ENCODE measurements at regions not wholly inside any gene's neighbourhood (a gene's known extent, or its start where the extent isn't known, plus 50 kb on each side); places are given as distances from the start of the nearest gene placed in this dataset.

GRCh38 chr17:79433379-79433778 is 177.5 kb downstream of the RBFOX3 start (continued):
- no peak for TF ChIP-seq FOXJ3 (CRISPR knock-in tag; IDR thresholded peaks at IDR 0.05; ENCODE audit: borderline replicate concordance)

- ATAC-seq: no peak
- no peak overlapping the region for H3K27ac Mint-ChIP-seq
- CTCF ChIA-PET: no interaction called here
Measured at GRCh38 chr17:79431175-79431574, 179.7 kb downstream of the RBFOX3 start.

More at GRCh38 chr17:79431175-79431574, 179.7 kb downstream of the RBFOX3 start:
- Mint-ChIP-seq H3K36me3 (0 out of 2 replicates have a peak, but pooled peaks cover 4% of the 10 kb centered on the region), H3K27me3 (ENCODE audit: low read depth) (no peaks in the 10 kb centered on the region), H3K4me1 (no peaks in the 10 kb centered on the region), H3K4me3 (no peak overlapping the region), H3K9me3 (peaks cover 6% of the 10 kb centered on the region)
- no peak for DNase-seq (ENCODE audit: low spot score)
- TF ChIP-seq AR (CRISPR knock-in tag; IDR thresholded peaks at IDR 0.05) (no peak), ZNF423 (CRISPR knock-in tag; IDR thresholded peaks at IDR 0.05) (no peak), FOXP1 (CRISPR knock-in tag; IDR thresholded peaks at IDR 0.05; ENCODE audit: borderline replicate concordance) (no peak), NFATC4 (CRISPR knock-in tag; IDR thresholded peaks at IDR 0.05) (no peak), USF2 (CRISPR knock-in tag; IDR thresholded peaks at IDR 0.05) (no peak), NR1H2 (CRISPR knock-in tag; IDR thresholded peaks at IDR 0.05) (no peak), NR2C2 (CRISPR knock-in tag; IDR thresholded peaks at IDR 0.05) (no peak), HMGXB4 (CRISPR knock-in tag; IDR thresholded peaks at IDR 0.05) (no peak), ZNF263 (CRISPR knock-in tag; IDR thresholded peaks at IDR 0.05; ENCODE audit: low read depth) (no peak), FOXP4 (CRISPR knock-in tag; IDR thresholded peaks at IDR 0.05) (no peak), ARID4B (CRISPR knock-in tag; IDR thresholded peaks at IDR 0.05; ENCODE audit: borderline replicate concordance) (no peak)
- POLR2A ChIA-PET: no interaction called here

All from WTC11 (cell line).